ENCODE measurements at regions not wholly inside any gene's neighbourhood (a gene's known extent, or its start where the extent isn't known, plus 50 kb on each side); places are given as distances from the start of the nearest gene placed in this dataset.

GRCh38 chr2:179373816-179374215 lies 109.2 kb upstream of the SESTD1 start:
- TF ChIP-seq, protein P1, sequence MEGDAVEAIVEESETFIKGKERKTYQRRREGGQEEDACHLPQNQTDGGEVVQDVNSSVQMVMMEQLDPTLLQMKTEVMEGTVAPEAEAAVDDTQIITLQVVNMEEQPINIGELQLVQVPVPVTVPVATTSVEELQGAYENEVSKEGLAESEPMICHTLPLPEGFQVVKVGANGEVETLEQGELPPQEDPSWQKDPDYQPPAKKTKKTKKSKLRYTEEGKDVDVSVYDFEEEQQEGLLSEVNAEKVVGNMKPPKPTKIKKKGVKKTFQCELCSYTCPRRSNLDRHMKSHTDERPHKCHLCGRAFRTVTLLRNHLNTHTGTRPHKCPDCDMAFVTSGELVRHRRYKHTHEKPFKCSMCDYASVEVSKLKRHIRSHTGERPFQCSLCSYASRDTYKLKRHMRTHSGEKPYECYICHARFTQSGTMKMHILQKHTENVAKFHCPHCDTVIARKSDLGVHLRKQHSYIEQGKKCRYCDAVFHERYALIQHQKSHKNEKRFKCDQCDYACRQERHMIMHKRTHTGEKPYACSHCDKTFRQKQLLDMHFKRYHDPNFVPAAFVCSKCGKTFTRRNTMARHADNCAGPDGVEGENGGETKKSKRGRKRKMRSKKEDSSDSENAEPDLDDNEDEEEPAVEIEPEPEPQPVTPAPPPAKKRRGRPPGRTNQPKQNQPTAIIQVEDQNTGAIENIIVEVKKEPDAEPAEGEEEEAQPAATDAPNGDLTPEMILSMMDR (IDR thresholded peaks at IDR 0.05): no peak
- TF ChIP-seq POLR2AphosphoS5 (IDR thresholded peaks at IDR 0.05): no peak
- no peak for TF ChIP-seq EP300 (IDR thresholded peaks at IDR 0.05)

All from stomach (tissue), 4 donors.